Stomach (tissue), 4 donors: ENCODE measurements at regions not wholly inside any gene's neighbourhood (a gene's known extent, or its start where the extent isn't known, plus 50 kb on each side); places are given as distances from the start of the nearest gene placed in this dataset.

Experiments
- EP300 ChIP-seq: sonication (generic); formaldehyde crosslinking; IDR thresholded peaks from one replicate; pipeline ENCODE4 v1.6.1; 2017; ENCODE audit warnings: antibody characterized with exemption
- POLR2A ChIP-seq, 4 donors: fragments of 450-650 bp; IDR thresholded peaks; one replicate each; pipeline ENCODE4 v1.6.1; 2016; ENCODE audit warnings: antibody characterized with exemption in 4 of 4, control low read depth in 2 of 4, mild to moderate bottlenecking in 1 of 4, moderate library complexity in 1 of 4
- TF ChIP-seq, protein P1 (sequence below), 7 experiments: fragments of 450-650 bp in 4 of 7; fragments of 200-600 bp in 3 of 7; sonication (generic) in 3 of 7; IDR thresholded peaks; one replicate each; pipeline ENCODE4 v1.5.1; 2016 to 2019; ENCODE audit warnings: antibody characterized with exemption in 7 of 7, control low read depth in 2 of 7, mild to moderate bottlenecking in 1 of 7

DNA sequence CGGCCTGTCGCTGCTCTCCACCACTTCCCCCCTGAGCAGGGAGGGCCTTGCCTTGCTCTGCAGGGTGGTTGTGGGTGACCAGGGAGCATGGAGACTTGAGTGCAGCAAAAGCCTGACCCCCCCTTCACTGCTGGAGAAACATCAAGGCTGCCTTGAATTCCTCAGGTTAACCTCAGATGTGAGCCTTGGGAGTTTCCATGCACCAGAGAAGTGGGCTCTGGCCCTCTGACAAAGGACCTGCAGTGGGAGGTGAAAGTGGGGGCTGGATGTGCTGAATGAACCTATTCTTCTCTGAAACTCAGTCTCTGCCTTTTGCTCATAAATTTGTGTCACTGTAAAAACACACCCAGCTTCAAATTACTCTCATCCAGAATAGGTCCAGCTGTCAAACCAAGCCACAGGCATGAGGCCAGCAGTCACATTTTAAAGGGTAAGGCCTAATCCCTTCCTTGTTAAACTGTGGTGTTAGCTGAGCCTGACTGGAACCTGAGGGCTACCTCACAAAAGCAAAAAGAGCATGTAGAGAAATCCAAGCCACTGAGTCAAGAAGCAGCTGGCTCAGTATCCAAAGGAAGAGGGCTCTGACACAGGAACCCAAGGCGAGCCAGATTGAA, 356.8 kb downstream of the CCSER2 start:
- TF ChIP-seq, protein P1, sequence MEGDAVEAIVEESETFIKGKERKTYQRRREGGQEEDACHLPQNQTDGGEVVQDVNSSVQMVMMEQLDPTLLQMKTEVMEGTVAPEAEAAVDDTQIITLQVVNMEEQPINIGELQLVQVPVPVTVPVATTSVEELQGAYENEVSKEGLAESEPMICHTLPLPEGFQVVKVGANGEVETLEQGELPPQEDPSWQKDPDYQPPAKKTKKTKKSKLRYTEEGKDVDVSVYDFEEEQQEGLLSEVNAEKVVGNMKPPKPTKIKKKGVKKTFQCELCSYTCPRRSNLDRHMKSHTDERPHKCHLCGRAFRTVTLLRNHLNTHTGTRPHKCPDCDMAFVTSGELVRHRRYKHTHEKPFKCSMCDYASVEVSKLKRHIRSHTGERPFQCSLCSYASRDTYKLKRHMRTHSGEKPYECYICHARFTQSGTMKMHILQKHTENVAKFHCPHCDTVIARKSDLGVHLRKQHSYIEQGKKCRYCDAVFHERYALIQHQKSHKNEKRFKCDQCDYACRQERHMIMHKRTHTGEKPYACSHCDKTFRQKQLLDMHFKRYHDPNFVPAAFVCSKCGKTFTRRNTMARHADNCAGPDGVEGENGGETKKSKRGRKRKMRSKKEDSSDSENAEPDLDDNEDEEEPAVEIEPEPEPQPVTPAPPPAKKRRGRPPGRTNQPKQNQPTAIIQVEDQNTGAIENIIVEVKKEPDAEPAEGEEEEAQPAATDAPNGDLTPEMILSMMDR (IDR thresholded peaks at IDR 0.05) = no peak
- TF ChIP-seq POLR2A (IDR thresholded peaks at IDR 0.05) = no peak
- no peak for TF ChIP-seq EP300
